GM13976 (cell line): ENCODE measurements at regions not wholly inside any gene's neighbourhood (a gene's known extent, or its start where the extent isn't known, plus 50 kb on each side); places are given as distances from the start of the nearest gene placed in this dataset.
A peak's percentile ranks its signal among the peaks of the same experiment; 100 is the strongest.
"Not testable (repeated sequence)": the region's sequence is repeated elsewhere in the genome, so short reads cannot be mapped to it uniquely, and the experiment has no call there.

Source experiments
- DNase-seq: peaks from one replicate; pipeline ENCODE4 v3.0.0; 2012; ENCODE audit warnings: low spot score
- CTCF ChIP-seq: IDR thresholded peaks from 2 replicates; pipeline ENCODE4 v1.5.1; 2012; ENCODE audit warnings: borderline replicate concordance, mild to moderate bottlenecking; ENCODE audit not compliant: insufficient read depth; ENCODE audit errors: extremely low read depth, missing control alignments, control extremely low read depth
- in situ Hi-C: fragments of 300-500 bp; cut with MboI; formaldehyde crosslinking; loops from one replicate; pipeline ENCODE4 v1.12.0; 2022; ENCODE audit warnings: low sequenced_read_pairs, mixed read lengths, inconsistent platforms; ENCODE audit not compliant: unreplicated experiment

GRCh38 chr10:31133251-31133791 lies 101.7 kb upstream of the ZNF438 start:
- TF ChIP-seq CTCF = no peak
- in situ Hi-C loops = no loop called here
- no peak for DNase-seq

- DNase-seq = peak; percentile 88
- in situ Hi-C loops = no loop called here
Observed at GRCh38 chr10:31133792-31134310, 102.2 kb upstream of the ZNF438 start.

GRCh38 chr10:31134311-31134952 lies 102.8 kb upstream of the ZNF438 start:
- in situ Hi-C loops = no loop called here
- no peak for TF ChIP-seq CTCF
- no peak for DNase-seq

More at GRCh38 chr10:31133792-31134310, 102.2 kb upstream of the ZNF438 start:
- no peak for TF ChIP-seq CTCF

GRCh38 chr10:31135171-31135570 lies 103.5 kb upstream of the ZNF438 start:
- in situ Hi-C loops = no loop called here
- no peak for DNase-seq
- TF ChIP-seq CTCF = no peak

- DNase-seq = not testable (repeated sequence)
Observed at GRCh38 chr10:31135791-31136190, 104.1 kb upstream of the ZNF438 start.

GRCh38 chr10:31136386-31136785 lies 104.7 kb upstream of the ZNF438 start:
- in situ Hi-C loops = no loop called here
- no peak for DNase-seq
- TF ChIP-seq CTCF = no peak

More at GRCh38 chr10:31135791-31136190, 104.1 kb upstream of the ZNF438 start:
- in situ Hi-C loops = not testable (repeated sequence)
